ENCODE measurements at regions not wholly inside any gene's neighbourhood (a gene's known extent, or its start where the extent isn't known, plus 50 kb on each side); places are given as distances from the start of the nearest gene placed in this dataset.

DNA sequence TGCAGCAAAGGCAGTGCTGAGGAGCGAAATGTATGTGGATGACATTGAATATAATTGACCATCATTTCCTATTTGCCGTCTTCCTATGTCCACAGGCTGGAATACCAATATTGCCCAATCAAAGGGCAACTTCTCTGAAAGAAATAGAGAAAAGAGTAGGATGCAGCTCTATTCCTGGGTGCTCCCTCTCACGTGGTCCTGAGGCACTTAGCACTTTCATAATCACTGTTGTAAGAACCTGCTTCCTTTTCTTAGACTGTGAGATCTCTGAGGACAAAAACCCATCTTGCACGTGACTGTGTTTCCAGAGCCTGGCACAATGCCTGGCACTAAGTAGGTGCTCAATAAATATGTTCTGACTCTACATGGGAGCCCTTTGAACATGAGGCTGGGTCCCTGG is 122.7 kb upstream of the CPM start:
- TF ChIP-seq CTCF (IDR thresholded peaks at IDR 0.05; ENCODE audit: control extremely low read depth in 1 of 3, insufficient read depth in 1 of 3, low read depth in 1 of 3, low read length in 3 of 3) (no peak), POLR2A (IDR thresholded peaks at IDR 0.05; ENCODE audit: control extremely low read depth in 1 of 2, low read depth in 2 of 2, low read length in 2 of 2) (no peak), ZNF274 (IDR thresholded peaks at IDR 0.05; ENCODE audit: borderline replicate concordance, extremely low read depth, low read length) (no peak), RFX5 (IDR thresholded peaks at IDR 0.05; ENCODE audit: borderline replicate concordance, low read depth, low read length) (no peak), RAD21 (IDR thresholded peaks at IDR 0.05 in 1 of 2, conservative IDR thresholded peaks at IDR 0.05 in 1 of 2; ENCODE audit: low read depth in 2 of 2, low read length in 2 of 2) (no peak), EP300 (IDR thresholded peaks at IDR 0.05; ENCODE audit: borderline replicate concordance in 1 of 2, low read depth in 2 of 2, low read length in 2 of 2) (no peak), EZH2 (IDR thresholded peaks at IDR 0.05; ENCODE audit: low read depth, low read length, severe bottlenecking) (no peak), GABPA (IDR thresholded peaks at IDR 0.05; ENCODE audit: borderline replicate concordance, insufficient read depth, low read length) (no peak), CEBPB (IDR thresholded peaks at IDR 0.05; ENCODE audit: low read depth, low read length) (no peak), EGR1 (IDR thresholded peaks at IDR 0.05; ENCODE audit: borderline replicate concordance, low read depth, low read length) (no peak), YY1 (IDR thresholded peaks at IDR 0.05; ENCODE audit: low read depth, low read length) (no peak), SIRT6 (IDR thresholded peaks at IDR 0.05; ENCODE audit: low read length) (no peak), ASH2L (IDR thresholded peaks at IDR 0.05; ENCODE audit: low read length) (no peak), GTF2F1 (IDR thresholded peaks at IDR 0.05; ENCODE audit: borderline replicate concordance, low read depth, low read length) (no peak)
